Trophoblast cell (in vitro differentiated cells and primary cell): ENCODE measurements at regions not wholly inside any gene's neighbourhood (a gene's known extent, or its start where the extent isn't known, plus 50 kb on each side); places are given as distances from the start of the nearest gene placed in this dataset.

Source experiments
- DNase-seq, 2 donors: peaks; one replicate each; pipeline ENCODE4 v3.0.0-alpha.2; 2016
- H2AFZ ChIP-seq: 2 replicates; pipeline ENCODE4 v1.6.1; 2013; ENCODE audit warnings: low read length, moderate library complexity, mild to moderate bottlenecking; ENCODE audit not compliant: insufficient read depth, poor library complexity
- H2AK5ac ChIP-seq: 2 replicates; pipeline ENCODE4 v1.6.1; 2013; ENCODE audit warnings: mild to moderate bottlenecking, low read length
- H2BK120ac ChIP-seq: 2 replicates; pipeline ENCODE4 v1.6.1; 2013; ENCODE audit warnings: low read length, mild to moderate bottlenecking, moderate library complexity; ENCODE audit not compliant: insufficient read depth, poor library complexity
- H2BK12ac ChIP-seq: 2 replicates; pipeline ENCODE4 v1.6.1; 2013; ENCODE audit warnings: mild to moderate bottlenecking, low read length, moderate library complexity
- H2BK5ac ChIP-seq: 2 replicates; pipeline ENCODE4 v1.6.1; 2013; ENCODE audit warnings: low read length, low read depth, moderate library complexity, mild to moderate bottlenecking; ENCODE audit not compliant: poor library complexity
- H3K14ac ChIP-seq: 2 replicates; pipeline ENCODE4 v1.6.1; 2013; ENCODE audit warnings: mild to moderate bottlenecking, low read length
- H3K18ac ChIP-seq: 2 replicates; pipeline ENCODE4 v1.6.1; 2013; ENCODE audit warnings: mild to moderate bottlenecking, low read length
- H3K23ac ChIP-seq: 2 replicates; pipeline ENCODE4 v1.6.1; 2013; ENCODE audit warnings: low read length
- H3K27ac ChIP-seq: 2 replicates; pipeline ENCODE4 v1.5.1; 2013; ENCODE audit warnings: low read depth, mild to moderate bottlenecking, inconsistent platforms, low read length, moderate library complexity
- H3K27me3 ChIP-seq: 2 replicates; pipeline ENCODE4 v1.6.1; 2013; ENCODE audit warnings: inconsistent platforms, mild to moderate bottlenecking, low read length, moderate library complexity; ENCODE audit not compliant: insufficient read depth
- H3K36me3 ChIP-seq, 2 experiments: 1 replicate in 1 of 2; 2 replicates in 1 of 2; pipeline ENCODE4 v1.6.1; 2013; ENCODE audit warnings: low read length in 2 of 2, mild to moderate bottlenecking in 2 of 2, moderate library complexity in 1 of 2; ENCODE audit not compliant: insufficient read depth in 2 of 2, control insufficient read depth in 1 of 2
- H3K4ac ChIP-seq: 2 replicates; pipeline ENCODE4 v1.6.1; 2013; ENCODE audit warnings: low read depth, mild to moderate bottlenecking, low read length, moderate library complexity
- H3K4me1 ChIP-seq, 2 experiments: 1 replicate in 1 of 2; 2 replicates in 1 of 2; pipeline ENCODE4 v1.6.1; 2013; ENCODE audit warnings: low read length in 2 of 2, mild to moderate bottlenecking in 2 of 2, moderate library complexity in 1 of 2; ENCODE audit not compliant: insufficient read depth in 2 of 2, control insufficient read depth in 1 of 2
- H3K4me2 ChIP-seq: 2 replicates; pipeline ENCODE4 v1.6.1; 2013; ENCODE audit warnings: inconsistent platforms, mild to moderate bottlenecking, low read length, moderate library complexity
- H3K4me3 ChIP-seq: 2 replicates; pipeline ENCODE4 v1.5.1; 2013; ENCODE audit warnings: mild to moderate bottlenecking, low read depth, low read length, inconsistent platforms
- H3K79me1 ChIP-seq: one replicate; pipeline ENCODE4 v1.6.1; 2013; ENCODE audit warnings: low read length
- H3K79me2 ChIP-seq: 2 replicates; pipeline ENCODE4 v1.6.1; 2013; ENCODE audit warnings: low read length, mild to moderate bottlenecking; ENCODE audit not compliant: control insufficient read depth, insufficient read depth, poor library complexity
- H3K9ac ChIP-seq: 2 replicates; pipeline ENCODE4 v1.6.1; 2013; ENCODE audit warnings: mild to moderate bottlenecking, low read length
- H3K9me3 ChIP-seq: 2 replicates; pipeline ENCODE4 v1.6.1; 2013; ENCODE audit warnings: low read depth, mild to moderate bottlenecking, control low read depth, inconsistent platforms, low read length; ENCODE audit not compliant: insufficient read depth
- H4K12ac ChIP-seq: 2 replicates; pipeline ENCODE4 v1.6.1; 2013; ENCODE audit warnings: low read depth, mild to moderate bottlenecking, low read length, moderate library complexity
- H4K8ac ChIP-seq: 2 replicates; pipeline ENCODE4 v1.6.1; 2013; ENCODE audit warnings: low read depth, mild to moderate bottlenecking, low read length, moderate library complexity
- H4K91ac ChIP-seq: one replicate; pipeline ENCODE4 v1.6.1; 2013; ENCODE audit warnings: low read depth, mild to moderate bottlenecking, low read length, moderate library complexity
- WGBS: extraction: QIAGEN DNeasy Blood & Tissue Kit; methylation state at CpG from one replicate; pipeline ENCODE4 v1.1.7; 2013; ENCODE audit warnings: missing lambda C conversion rate; ENCODE audit not compliant: insufficient read length, insufficient coverage; ENCODE audit errors: extremely low coverage; 5-methylcytosine and 5-hydroxymethylcytosine counted together

- peak in 1 of 2 donors; percentile 64 for DNase-seq
- H3K14ac ChIP-seq = no peak overlapping the region
- no peak overlapping the region for H2AK5ac ChIP-seq
- no peak overlapping the region for H4K91ac ChIP-seq
- H3K23ac ChIP-seq = no peak overlapping the region
- no peak overlapping the region for H4K8ac ChIP-seq
- no peak overlapping the region for H4K12ac ChIP-seq
- H3K4me1 ChIP-seq = no peaks in the 10 kb centered on the region
- no peak overlapping the region for H3K4ac ChIP-seq
- no peak overlapping the region for H3K4me3 ChIP-seq
- H2BK12ac ChIP-seq = no peak overlapping the region
- no peaks in the 10 kb centered on the region for H3K27me3 ChIP-seq
- H3K9me3 ChIP-seq = no peaks in the 10 kb centered on the region
- H3K4me2 ChIP-seq = no peak overlapping the region
- WGBS = no CpG with 5 or more reads among the region's 3 CpGs
- no peak overlapping the region for H3K18ac ChIP-seq
- H3K79me2 ChIP-seq = no peaks in the 10 kb centered on the region
- no peak overlapping the region for H2BK120ac ChIP-seq
- H3K9ac ChIP-seq = no peak overlapping the region
- no peak overlapping the region for H2BK5ac ChIP-seq
- H3K36me3 ChIP-seq = no peaks in the 10 kb centered on the region
- no peak overlapping the region for H3K27ac ChIP-seq
- no peak overlapping the region for H2AFZ ChIP-seq
- no peaks in the 10 kb centered on the region for H3K79me1 ChIP-seq
Observed at GRCh38 chrY:7881696-7882095, 970.1 kb upstream of the AMELY start.

- Histone ChIP-seq H3K4ac (no peak overlapping the region), H3K4me3 (no peak overlapping the region)
Observed at GRCh38 chrY:7879245-7879644, 967.7 kb upstream of the AMELY start.

GRCh38 chrY:7878719-7879118, 967.2 kb upstream of the AMELY start:
- Histone ChIP-seq H3K79me2 (no peaks in the 10 kb centered on the region), H2BK5ac (no peak overlapping the region), H3K9me3 (no peaks in the 10 kb centered on the region), H4K91ac (no peak overlapping the region), H2BK120ac (no peak overlapping the region), H4K8ac (no peak overlapping the region), H4K12ac (no peak overlapping the region), H3K27me3 (no peaks in the 10 kb centered on the region), H3K27ac (no peak overlapping the region), H3K23ac (no peak overlapping the region), H3K4me2 (no peak overlapping the region), H2BK12ac (no peak overlapping the region), H2AK5ac (no peak overlapping the region), H3K4me1 (no peaks in the 10 kb centered on the region), H3K79me1 (no peaks in the 10 kb centered on the region), H3K9ac (no peak overlapping the region), H3K4me3 (no peak overlapping the region), H2AFZ (no peak overlapping the region), H3K14ac (no peak overlapping the region), H3K4ac (no peak overlapping the region), H3K36me3 (no peaks in the 10 kb centered on the region), H3K18ac (no peak overlapping the region)
- no CpG with 5 or more reads among the region's 1 CpG for WGBS
- DNase-seq = no peak

More at GRCh38 chrY:7879245-7879644, 967.7 kb upstream of the AMELY start:
- Histone ChIP-seq H4K12ac (no peak overlapping the region), H3K9me3 (no peaks in the 10 kb centered on the region), H3K36me3 (no peaks in the 10 kb centered on the region), H3K23ac (no peak overlapping the region), H3K4me2 (no peak overlapping the region), H3K4me1 (no peaks in the 10 kb centered on the region), H3K79me1 (no peaks in the 10 kb centered on the region), H3K14ac (no peak overlapping the region), H3K27ac (no peak overlapping the region), H2BK5ac (no peak overlapping the region), H3K18ac (no peak overlapping the region), H3K79me2 (no peaks in the 10 kb centered on the region), H4K8ac (no peak overlapping the region), H2AFZ (no peak overlapping the region), H3K9ac (no peak overlapping the region), H2BK12ac (no peak overlapping the region), H2BK120ac (no peak overlapping the region), H3K27me3 (no peaks in the 10 kb centered on the region), H4K91ac (no peak overlapping the region), H2AK5ac (no peak overlapping the region)
- WGBS = no CpG with 5 or more reads among the region's 4 CpGs
- peak in 1 of 2 donors; percentile 66 for DNase-seq

GRCh38 chrY:7877458-7877857, 965.9 kb upstream of the AMELY start:
- DNase-seq = no peak
- Histone ChIP-seq H3K14ac (no peak overlapping the region), H2AFZ (no peak overlapping the region), H2BK12ac (no peak overlapping the region), H3K4ac (no peak overlapping the region), H3K79me1 (no peaks in the 10 kb centered on the region), H2BK5ac (no peak overlapping the region), H3K23ac (no peak overlapping the region), H3K9me3 (no peaks in the 10 kb centered on the region), H3K4me3 (no peak overlapping the region), H3K4me2 (no peak overlapping the region), H3K9ac (no peak overlapping the region), H3K4me1 (no peaks in the 10 kb centered on the region), H3K27ac (no peak overlapping the region), H3K79me2 (no peaks in the 10 kb centered on the region), H4K8ac (no peak overlapping the region), H4K91ac (no peak overlapping the region), H4K12ac (no peak overlapping the region), H3K36me3 (no peaks in the 10 kb centered on the region), H2BK120ac (no peak overlapping the region), H3K27me3 (no peaks in the 10 kb centered on the region), H3K18ac (no peak overlapping the region), H2AK5ac (no peak overlapping the region)
- no CpG with 5 or more reads among the region's 2 CpGs for WGBS
